OCI-LY7 (cell line): ENCODE measurements at regions not wholly inside any gene's neighbourhood (a gene's known extent, or its start where the extent isn't known, plus 50 kb on each side); places are given as distances from the start of the nearest gene placed in this dataset. TPM values are rescaled to one million over a fixed set of nuclear protein-coding genes. Genes with fewer than 3 reads are reported as not detected.

Experiments used
- BruUV-seq: library from RNA; stranded (reverse); fragments of 400-500 nt; replicated peaks from 2 replicates; lab custom pipeline; 2021; lab: Mats Ljungman, UMichigan
- CTCF ChIA-PET: fragments of 300-600 bp; sonication (Branson Sonifier 250); formaldehyde crosslinking; loops from one replicate; lab custom pipeline; 2022; ENCODE audit warnings: antibody characterized with exemption; ENCODE audit not compliant: unreplicated experiment; lab: Charles Lee
- POLR2A ChIA-PET: fragments of 300-600 bp; sonication (Branson Sonifier 250); formaldehyde crosslinking; loops from one replicate; lab custom pipeline; 2022; ENCODE audit warnings: antibody characterized with exemption; lab: Charles Lee
- DNase-seq: peaks from one replicate; pipeline ENCODE4 v3.0.0-alpha.2; 2015; ENCODE audit warnings: low spot score
- H2AFZ ChIP-seq: fragments of 200-600 bp; sonication (generic), shearing (Covaris generic); 2 replicates; pipeline ENCODE4 v1.6.1; 2014; ENCODE audit warnings: mild to moderate bottlenecking, antibody characterized with exemption, low read length, moderate library complexity
- H3K27ac ChIP-seq: fragments of 200-600 bp; sonication (generic); 2 replicates; pipeline ENCODE4 v1.5.1; 2014; ENCODE audit warnings: mixed run types, low read depth, mild to moderate bottlenecking, moderate library complexity, low read length, inconsistent platforms; ENCODE audit not compliant: poor library complexity, severe bottlenecking
- H3K36me3 ChIP-seq: fragments of 200-600 bp; sonication (generic); 2 replicates; pipeline ENCODE4 v1.6.1; 2014; ENCODE audit warnings: mild to moderate bottlenecking, antibody characterized with exemption, low read length, moderate library complexity, mixed read lengths; ENCODE audit not compliant: insufficient read depth
- H3K4me1 ChIP-seq: fragments of 200-600 bp; sonication (generic); 2 replicates; pipeline ENCODE4 v1.5.1; 2014; ENCODE audit warnings: mild to moderate bottlenecking, low read length; ENCODE audit not compliant: insufficient read depth, poor library complexity, severe bottlenecking
- H3K4me2 ChIP-seq: fragments of 200-600 bp; sonication (generic); 2 replicates; pipeline ENCODE4 v1.6.1; 2014; ENCODE audit warnings: mild to moderate bottlenecking, low read length
- H3K4me3 ChIP-seq: fragments of 200-600 bp; sonication (generic); 2 replicates; pipeline ENCODE4 v1.5.1; 2014; ENCODE audit warnings: mild to moderate bottlenecking, low read depth, low read length; ENCODE audit not compliant: poor library complexity, severe bottlenecking
- H3K79me2 ChIP-seq: fragments of 200-600 bp; sonication (generic); 2 replicates; pipeline ENCODE4 v1.6.1; 2016; ENCODE audit warnings: low read depth, mild to moderate bottlenecking, low read length, moderate library complexity, mixed read lengths; ENCODE audit not compliant: insufficient read depth
- H3K9me2 ChIP-seq: fragments of 200-600 bp; sonication (generic); 2 replicates; pipeline ENCODE4 v1.6.1; 2016; ENCODE audit warnings: mild to moderate bottlenecking, low read length, mixed read lengths; ENCODE audit not compliant: insufficient read depth
- H3K9me3 ChIP-seq: fragments of 200-600 bp; sonication (generic); 2 replicates; pipeline ENCODE4 v1.6.1; 2014; ENCODE audit warnings: mild to moderate bottlenecking, mixed run types, low read length, mixed read lengths
- H4K20me1 ChIP-seq: fragments of 200-600 bp; sonication (generic); 2 replicates; pipeline ENCODE4 v1.6.1; 2014; ENCODE audit warnings: mild to moderate bottlenecking, antibody characterized with exemption, low read length, moderate library complexity, mixed read lengths; ENCODE audit not compliant: insufficient read depth
- EZH2phosphoT487 ChIP-seq: fragments of 200-600 bp; sonication (generic); IDR thresholded peaks from 2 replicates; pipeline ENCODE4 v1.6.1; 2018; ENCODE audit warnings: low read depth, borderline replicate concordance, mild to moderate bottlenecking, mixed run types, antibody characterized with exemption, low read length, moderate library complexity, mixed read lengths
- intact Hi-C: fragments of 100-400 bp; cut with micrococcal nuclease; formaldehyde crosslinking; loops from one replicate; pipeline ENCODE4 v1.10.0; 2022; ENCODE audit not compliant: unreplicated experiment
- small RNA-seq: library from RNA; depleted of rRNA; stranded (forward); fragments of <200 nt; gene quantifications from one replicate; pipeline ENCODE3, GENCODE V24; 2014
- TF ChIP-seq, protein P1 (sequence below): fragments of 200-600 bp; sonication (generic); conservative IDR thresholded peaks from 2 replicates; pipeline ENCODE4 v1.5.1; 2014; ENCODE audit warnings: mild to moderate bottlenecking, antibody characterized with exemption, low read length, moderate library complexity, mixed read lengths

DNA sequence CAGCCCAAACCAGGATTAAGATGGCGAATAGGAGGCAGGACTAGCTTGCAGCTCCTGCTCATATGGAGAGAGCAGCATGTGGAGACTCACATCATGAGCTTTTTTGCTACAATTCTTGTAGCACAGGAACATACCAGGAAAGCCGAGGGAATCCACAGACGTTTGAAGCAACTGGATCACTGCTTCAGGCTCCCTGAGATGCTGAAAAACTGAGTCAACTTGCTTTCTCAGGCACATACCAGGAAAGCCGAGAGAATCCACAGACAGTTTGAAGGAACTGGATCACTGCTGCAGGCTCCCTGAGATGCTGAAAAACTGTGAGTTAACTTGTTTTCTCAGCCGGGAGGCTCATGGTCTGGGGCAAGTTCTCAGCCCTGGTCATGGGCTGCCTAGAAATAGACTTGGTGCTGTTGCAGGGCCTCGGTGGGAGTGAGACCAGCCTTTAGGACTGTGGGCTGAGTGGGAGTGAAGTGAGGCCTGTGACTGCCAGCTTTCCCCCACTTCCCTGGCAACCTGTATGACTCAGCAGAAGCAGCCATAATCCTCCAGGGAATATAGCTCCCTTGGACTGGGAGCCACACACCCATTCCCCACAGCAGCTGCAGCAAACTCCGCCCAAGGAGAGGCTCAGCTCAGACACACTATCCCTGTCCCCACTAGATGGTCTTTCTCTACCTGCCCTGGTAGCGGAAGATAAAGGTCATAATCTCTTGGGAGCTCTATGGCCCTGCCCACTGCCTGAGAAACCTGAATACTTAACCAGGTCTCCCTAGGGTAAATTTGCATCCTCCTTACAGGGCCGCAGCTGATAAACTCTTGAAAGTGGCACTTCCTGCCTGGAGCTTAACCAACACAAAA lies 51.9 kb upstream of the PFN2 start:
- Histone ChIP-seq H3K36me3 (no peaks in the 10 kb centered on the region), H3K9me3 (no peaks in the 10 kb centered on the region), H3K4me3 (no peak overlapping the region), H3K4me2 (peak overlapping the region; percentile 25; the same call in 1 of the 2 replicates), H3K79me2 (no peaks in the 10 kb centered on the region), H4K20me1 (no peaks in the 10 kb centered on the region), H3K4me1 (peaks cover 9% of the 10 kb centered on the region), H3K9me2 (no peaks in the 10 kb centered on the region), H3K27ac (no peak overlapping the region), H2AFZ (no peak overlapping the region; the same call in 1 of the 2 replicates)
- intact Hi-C loops: no loop called here
- CTCF ChIA-PET: no interaction called here
- no peak for TF ChIP-seq EZH2phosphoT487
- TF ChIP-seq, protein P1, sequence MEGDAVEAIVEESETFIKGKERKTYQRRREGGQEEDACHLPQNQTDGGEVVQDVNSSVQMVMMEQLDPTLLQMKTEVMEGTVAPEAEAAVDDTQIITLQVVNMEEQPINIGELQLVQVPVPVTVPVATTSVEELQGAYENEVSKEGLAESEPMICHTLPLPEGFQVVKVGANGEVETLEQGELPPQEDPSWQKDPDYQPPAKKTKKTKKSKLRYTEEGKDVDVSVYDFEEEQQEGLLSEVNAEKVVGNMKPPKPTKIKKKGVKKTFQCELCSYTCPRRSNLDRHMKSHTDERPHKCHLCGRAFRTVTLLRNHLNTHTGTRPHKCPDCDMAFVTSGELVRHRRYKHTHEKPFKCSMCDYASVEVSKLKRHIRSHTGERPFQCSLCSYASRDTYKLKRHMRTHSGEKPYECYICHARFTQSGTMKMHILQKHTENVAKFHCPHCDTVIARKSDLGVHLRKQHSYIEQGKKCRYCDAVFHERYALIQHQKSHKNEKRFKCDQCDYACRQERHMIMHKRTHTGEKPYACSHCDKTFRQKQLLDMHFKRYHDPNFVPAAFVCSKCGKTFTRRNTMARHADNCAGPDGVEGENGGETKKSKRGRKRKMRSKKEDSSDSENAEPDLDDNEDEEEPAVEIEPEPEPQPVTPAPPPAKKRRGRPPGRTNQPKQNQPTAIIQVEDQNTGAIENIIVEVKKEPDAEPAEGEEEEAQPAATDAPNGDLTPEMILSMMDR: no peak
- POLR2A ChIA-PET: no interaction called here
- BruUV-seq: no TSS peak
- peak; percentile 33 for DNase-seq

GRCh38 chr3:150020527-150020926 lies 49.8 kb upstream of the PFN2 start:
- Histone ChIP-seq H3K9me2 (no peaks in the 10 kb centered on the region), H3K4me3 (no peak overlapping the region), H3K4me1 (peaks cover 9% of the 10 kb centered on the region), H4K20me1 (no peaks in the 10 kb centered on the region), H3K4me2 (no peak overlapping the region), H3K27ac (no peak overlapping the region), H3K79me2 (no peaks in the 10 kb centered on the region), H3K9me3 (no peaks in the 10 kb centered on the region), H3K36me3 (no peaks in the 10 kb centered on the region), H2AFZ (no peak overlapping the region)
- DNase-seq: no peak
- TF ChIP-seq, protein P1: no peak
- ChIA-PET POLR2A (interaction anchor here (0.8 kb wide), 1 partner anchor 11 kb away, joined by 3 read pairs; no protein-coding TSS in a partner anchor), CTCF (no interaction called here)
- no TSS peak for BruUV-seq
- intact Hi-C loops: no loop called here

Small RNAs in the stretch of these regions (small RNA-seq; reads per million reads assigned to genes)
- gene RF00004: not detected
- gene RPL32P9: not detected
